Glutamatergic neuron (in vitro differentiated cells): ENCODE measurements at regions not wholly inside any gene's neighbourhood (a gene's known extent, or its start where the extent isn't known, plus 50 kb on each side); places are given as distances from the start of the nearest gene placed in this dataset.

ENCODE experiments used
- DNase-seq: peaks from one replicate; pipeline ENCODE4 v3.0.0; 2022
- H3K27ac Mint-ChIP-seq: one replicate; pipeline ENCODE4 v1.8.0; 2020; ENCODE audit warnings: mild to moderate bottlenecking, mixed read lengths, inconsistent platforms; ENCODE audit not compliant: unreplicated experiment
- H3K27me3 Mint-ChIP-seq: one replicate; pipeline ENCODE4 v1.8.0; 2020; ENCODE audit warnings: mild to moderate bottlenecking, moderate library complexity, mixed read lengths, inconsistent platforms; ENCODE audit not compliant: unreplicated experiment
- H3K36me3 Mint-ChIP-seq: one replicate; pipeline ENCODE4 v1.8.0; 2020; ENCODE audit warnings: mild to moderate bottlenecking, mixed read lengths, inconsistent platforms; ENCODE audit not compliant: unreplicated experiment
- H3K4me1 Mint-ChIP-seq: one replicate; pipeline ENCODE4 v1.8.0; 2020; ENCODE audit warnings: mild to moderate bottlenecking, low read depth, mixed read lengths, inconsistent platforms; ENCODE audit not compliant: unreplicated experiment
- H3K4me3 Mint-ChIP-seq: one replicate; pipeline ENCODE4 v1.8.0; 2020; ENCODE audit warnings: mild to moderate bottlenecking, mixed read lengths, inconsistent platforms; ENCODE audit not compliant: unreplicated experiment
- H3K9me3 Mint-ChIP-seq: one replicate; pipeline ENCODE4 v1.8.0; 2020; ENCODE audit warnings: mild to moderate bottlenecking, moderate library complexity, mixed read lengths, inconsistent platforms; ENCODE audit not compliant: unreplicated experiment
- CTCF ChIP-seq: fragments of 200-600 bp; sonication (generic); IDR thresholded peaks from one replicate; pipeline ENCODE4 v1.5.0; 2021; ENCODE audit not compliant: partially characterized antibody, unreplicated experiment

- no peaks in the 10 kb centered on the region for H3K36me3 Mint-ChIP-seq
- no peak for DNase-seq
- no peak overlapping the region for H3K27ac Mint-ChIP-seq
- no peak for TF ChIP-seq CTCF
- peaks cover 1% of the 10 kb centered on the region for H3K9me3 Mint-ChIP-seq
- no peak overlapping the region for H3K4me3 Mint-ChIP-seq
- no peaks in the 10 kb centered on the region for H3K27me3 Mint-ChIP-seq
- H3K4me1 Mint-ChIP-seq = no peaks in the 10 kb centered on the region
These were observed 81.4 kb upstream of the CRBN start for GRCh38 chr3:3260870-3261269.

GRCh38 chr3:3259181-3259580 lies 79.7 kb upstream of the CRBN start:
- no peak for DNase-seq
- Mint-ChIP-seq H3K4me1 (no peaks in the 10 kb centered on the region), H3K9me3 (peaks cover 1% of the 10 kb centered on the region), H3K27ac (no peak overlapping the region), H3K36me3 (no peaks in the 10 kb centered on the region), H3K4me3 (no peak overlapping the region), H3K27me3 (no peaks in the 10 kb centered on the region)
- no peak for TF ChIP-seq CTCF

GRCh38 chr3:3258281-3258680 lies 78.8 kb upstream of the CRBN start:
- no peak for DNase-seq
- no peak for TF ChIP-seq CTCF
- H3K9me3 Mint-ChIP-seq = peaks cover 7% of the 10 kb centered on the region
- no peaks in the 10 kb centered on the region for H3K4me1 Mint-ChIP-seq
- peaks cover 7% of the 10 kb centered on the region for H3K36me3 Mint-ChIP-seq
- no peak overlapping the region for H3K4me3 Mint-ChIP-seq
- no peaks in the 10 kb centered on the region for H3K27me3 Mint-ChIP-seq
- no peak overlapping the region for H3K27ac Mint-ChIP-seq

GRCh38 chr3:3241596-3241995 lies 62.1 kb upstream of the CRBN start:
- Mint-ChIP-seq H3K27me3 (no peaks in the 10 kb centered on the region), H3K36me3 (peaks cover 5% of the 10 kb centered on the region), H3K27ac (no peak overlapping the region), H3K4me3 (no peak overlapping the region), H3K4me1 (no peaks in the 10 kb centered on the region), H3K9me3 (no peaks in the 10 kb centered on the region)
- DNase-seq = no peak
- no peak for TF ChIP-seq CTCF

- DNase-seq = no peak
- no peaks in the 10 kb centered on the region for H3K4me1 Mint-ChIP-seq
- H3K27ac Mint-ChIP-seq = no peak overlapping the region
- no peaks in the 10 kb centered on the region for H3K27me3 Mint-ChIP-seq
- peaks cover 5% of the 10 kb centered on the region for H3K36me3 Mint-ChIP-seq
- H3K9me3 Mint-ChIP-seq = no peaks in the 10 kb centered on the region
- no peak for TF ChIP-seq CTCF
- no peak overlapping the region for H3K4me3 Mint-ChIP-seq
These were observed 61.5 kb upstream of the CRBN start for GRCh38 chr3:3240986-3241385.
